ENCODE measurements at regions not wholly inside any gene's neighbourhood (a gene's known extent, or its start where the extent isn't known, plus 50 kb on each side); places are given as distances from the start of the nearest gene placed in this dataset.
"Not testable (repeated sequence)": the region's sequence is repeated elsewhere in the genome, so short reads cannot be mapped to it uniquely, and the experiment has no call there.

GRCh38 chr4:123217664-123218063, 178.9 kb upstream of the SPRY1 start:
- no peak for DNase-seq (ENCODE audit: low read depth)

GRCh38 chr4:123218981-123219380, 177.6 kb upstream of the SPRY1 start:
- no peak for DNase-seq (ENCODE audit: low read depth)

GRCh38 chr4:123229286-123229685, 167.3 kb upstream of the SPRY1 start:
- no peak for DNase-seq (ENCODE audit: low read depth)

- no peak for DNase-seq (ENCODE audit: low read depth)
These were observed 166.5 kb upstream of the SPRY1 start for GRCh38 chr4:123230061-123230460.

- DNase-seq (ENCODE audit: low read depth): peak; percentile 62
These were observed 164.2 kb upstream of the SPRY1 start for GRCh38 chr4:123232439-123232838.

DNA sequence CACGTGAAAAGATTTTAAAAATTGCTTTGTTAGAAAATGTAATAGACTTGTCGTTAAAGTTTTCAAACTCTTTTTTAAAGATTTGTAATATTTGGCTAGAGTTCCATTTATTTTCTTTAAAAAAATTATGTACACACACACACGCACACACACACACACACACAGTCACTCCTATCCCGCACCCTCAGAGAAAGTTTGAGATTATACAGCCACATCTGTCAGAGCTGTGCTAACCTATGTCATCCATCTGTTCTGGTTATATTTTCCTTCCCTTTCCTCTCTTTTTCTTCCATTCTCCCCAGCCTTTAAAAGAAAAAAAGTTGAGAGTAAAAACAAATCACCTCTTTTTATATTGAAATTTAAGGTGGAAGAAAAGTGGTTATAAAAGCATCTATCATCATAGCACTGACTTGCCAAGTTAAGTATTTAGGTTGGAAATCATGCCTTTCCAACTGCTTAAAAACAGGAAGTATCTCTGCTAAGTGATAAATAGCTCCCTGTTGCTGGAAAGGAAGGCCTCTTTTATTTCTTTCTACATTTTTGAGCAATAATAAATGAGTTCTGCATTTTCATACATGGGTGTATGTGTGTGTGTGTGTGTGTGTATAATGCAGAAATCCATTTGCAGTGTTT, 163.3 kb upstream of the SPRY1 start:
- peak; percentile 22 for DNase-seq (ENCODE audit: low read depth)

DNA sequence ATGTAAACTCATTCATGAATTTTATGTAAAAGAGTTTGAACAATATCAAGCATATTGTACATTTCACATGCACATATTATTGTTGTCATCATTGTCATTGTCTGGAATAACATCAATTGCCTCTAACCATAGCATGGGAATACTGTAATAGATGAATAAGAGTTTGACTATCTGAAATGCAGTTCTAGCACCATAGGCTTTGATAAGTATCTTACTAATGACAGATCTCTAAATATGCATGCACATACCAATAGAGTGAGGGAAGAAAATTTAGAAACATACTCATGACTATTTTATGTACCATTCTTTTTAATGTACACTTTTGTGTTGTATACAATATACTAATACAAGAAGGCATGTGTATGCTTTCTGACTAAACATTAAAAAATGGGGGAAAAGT, 161.6 kb upstream of the SPRY1 start:
- DNase-seq (ENCODE audit: low read depth): peak; percentile 18

GRCh38 chr4:123235431-123235830, 161.2 kb upstream of the SPRY1 start:
- peak; percentile 73 for DNase-seq (ENCODE audit: low read depth)

DNA sequence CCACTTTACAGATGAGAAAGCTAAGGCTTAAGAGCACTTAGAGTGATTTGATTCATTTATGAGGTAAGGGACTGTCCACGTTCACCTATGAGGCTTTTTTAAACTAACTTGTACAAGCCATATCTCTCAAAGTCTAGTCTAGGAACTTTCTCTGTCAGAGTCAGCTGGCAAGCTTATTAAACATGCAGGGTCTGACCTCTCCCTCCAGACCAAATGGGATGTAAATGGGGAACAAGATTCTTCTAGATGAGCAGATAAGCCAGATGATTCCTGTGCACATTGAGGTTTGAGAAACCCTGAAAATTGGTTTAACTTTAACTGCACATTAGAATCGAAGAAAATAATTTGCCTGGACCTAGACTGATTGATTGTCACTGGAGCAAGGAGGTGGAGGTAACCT, 160.0 kb upstream of the SPRY1 start:
- no peak for DNase-seq (ENCODE audit: low read depth)

- DNase-seq (ENCODE audit: low read depth): not testable (repeated sequence)
These were observed 156.3 kb upstream of the SPRY1 start for GRCh38 chr4:123240286-123240685.

DNA sequence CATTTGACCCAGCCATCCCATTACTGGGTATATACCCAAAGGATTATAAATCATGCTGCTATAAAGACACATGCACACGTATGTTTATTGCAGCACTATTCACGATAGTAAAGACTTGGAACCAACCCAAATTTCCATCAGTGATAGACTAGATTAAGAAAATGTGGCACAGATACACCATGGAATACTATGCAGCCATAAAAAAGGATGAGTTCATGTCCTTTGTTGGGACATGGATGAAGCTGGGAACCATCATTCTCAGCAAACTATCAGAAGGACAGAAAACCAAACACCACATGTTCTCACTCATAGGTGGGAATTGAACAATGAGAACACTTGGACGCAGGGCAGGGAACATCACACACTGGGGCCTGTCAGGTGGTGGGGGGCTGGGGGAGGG, 153.4 kb upstream of the SPRY1 start:
- not testable (repeated sequence) for DNase-seq (ENCODE audit: low read depth)

DNA sequence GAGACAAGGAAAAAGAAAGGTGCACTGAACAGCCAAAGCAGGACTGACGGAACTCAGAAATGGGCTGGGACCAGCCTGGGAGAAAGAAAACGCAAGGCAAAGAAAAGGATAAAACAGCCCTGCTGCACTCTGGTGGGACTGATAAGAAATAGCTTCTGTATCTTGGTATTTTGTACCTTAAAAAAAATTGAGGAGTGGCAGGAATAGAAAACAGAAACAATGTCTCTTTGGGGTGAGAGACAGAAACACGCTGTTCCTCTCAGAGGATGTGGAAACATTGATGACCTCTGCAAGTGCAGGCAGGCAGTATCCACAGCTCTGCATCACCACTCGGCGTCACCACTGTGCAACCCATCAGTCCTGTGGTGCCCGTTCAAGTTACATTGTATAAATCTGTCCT, 152.5 kb upstream of the SPRY1 start:
- DNase-seq (ENCODE audit: low read depth): peak; percentile 73

DNA sequence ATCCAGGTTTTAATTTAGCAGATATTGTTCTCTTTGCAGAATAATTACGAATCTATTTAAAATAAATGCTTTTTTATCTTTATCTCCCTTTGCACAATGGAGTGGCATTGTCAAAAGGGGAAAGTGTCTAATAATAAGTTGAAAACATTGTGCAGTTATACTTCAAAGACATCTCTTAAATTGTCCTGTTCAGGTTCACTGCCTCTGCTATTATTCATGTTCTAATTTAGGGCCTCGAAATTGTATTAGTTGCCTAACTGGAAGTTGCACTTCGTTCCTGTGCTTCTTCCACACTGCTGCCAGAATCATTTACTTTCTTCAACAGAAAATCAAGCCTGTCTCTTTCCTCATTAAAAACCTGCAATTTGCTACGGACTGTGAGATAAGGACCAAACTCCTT, 150.5 kb upstream of the SPRY1 start:
- no peak for DNase-seq (ENCODE audit: low read depth)

- DNase-seq (ENCODE audit: low read depth): peak; percentile 79
These were observed 148.4 kb upstream of the SPRY1 start for GRCh38 chr4:123248085-123248659.

DNA sequence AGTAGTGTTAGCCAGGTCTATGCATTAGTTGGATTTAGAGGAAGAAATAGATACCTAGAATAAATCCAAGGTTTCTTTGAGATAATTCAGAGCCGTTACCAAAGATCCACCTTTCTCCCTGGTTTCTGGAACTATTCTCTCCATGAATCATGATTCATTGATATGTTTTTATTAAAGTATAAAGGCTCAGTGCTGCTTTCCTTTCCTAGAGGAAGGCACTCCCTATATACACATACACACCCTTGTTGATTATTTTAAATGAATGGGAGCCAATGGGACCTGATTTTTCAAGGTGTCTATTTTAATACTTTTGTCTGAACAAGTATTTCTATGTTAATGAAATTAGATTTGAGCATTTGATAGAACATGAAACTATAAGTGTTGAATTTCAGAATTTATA, 146.8 kb upstream of the SPRY1 start:
- no peak for DNase-seq (ENCODE audit: low read depth)

GRCh38 chr4:123250843-123251242, 145.8 kb upstream of the SPRY1 start:
- peak; percentile 84 for DNase-seq (ENCODE audit: low read depth)

DNA sequence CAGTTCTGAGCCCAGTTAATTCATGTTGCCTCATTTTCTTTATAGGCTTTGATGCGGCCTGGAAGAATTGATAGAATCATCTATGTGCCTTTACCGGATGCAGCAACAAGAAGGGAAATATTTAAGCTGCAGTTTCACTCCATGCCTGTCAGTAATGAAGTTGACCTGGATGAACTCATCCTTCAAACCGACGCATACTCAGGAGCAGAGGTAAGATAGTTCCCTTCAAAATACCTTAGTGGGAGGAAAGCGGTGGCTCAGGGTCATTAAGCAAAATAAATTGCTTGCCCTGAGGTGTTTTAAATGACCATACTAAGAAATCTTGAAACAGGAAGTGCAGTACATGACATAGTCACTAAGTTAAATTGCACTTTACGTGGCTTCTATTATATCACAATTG, 140.6 kb upstream of the SPRY1 start:
- no peak for DNase-seq (ENCODE audit: low read depth)

DNA sequence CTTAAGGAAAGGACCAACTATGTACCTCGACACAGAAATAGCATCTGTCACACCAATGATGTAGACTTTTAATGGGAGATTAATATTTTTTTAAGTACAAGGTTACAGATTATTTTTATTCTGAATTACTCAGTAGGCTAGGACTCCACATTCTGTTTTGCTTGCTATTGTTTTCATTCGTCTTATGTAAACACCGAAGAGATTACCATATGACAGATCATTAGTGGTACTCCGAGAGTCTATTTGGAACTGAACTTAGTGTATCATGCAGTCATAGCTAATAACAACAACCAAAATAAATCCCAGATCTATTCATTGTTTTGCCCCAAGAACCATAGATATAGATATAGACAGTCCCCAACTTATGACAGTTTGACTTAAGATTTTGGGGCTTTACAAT, 139.7 kb upstream of the SPRY1 start:
- DNase-seq (ENCODE audit: low read depth): no peak

- no peak for DNase-seq (ENCODE audit: low read depth)
These were observed 139.0 kb upstream of the SPRY1 start for GRCh38 chr4:123257591-123257990.

GRCh38 chr4:123259676-123260646, 136.6 kb upstream of the SPRY1 start:
- DNase-seq (ENCODE audit: low read depth): no peak

DNA sequence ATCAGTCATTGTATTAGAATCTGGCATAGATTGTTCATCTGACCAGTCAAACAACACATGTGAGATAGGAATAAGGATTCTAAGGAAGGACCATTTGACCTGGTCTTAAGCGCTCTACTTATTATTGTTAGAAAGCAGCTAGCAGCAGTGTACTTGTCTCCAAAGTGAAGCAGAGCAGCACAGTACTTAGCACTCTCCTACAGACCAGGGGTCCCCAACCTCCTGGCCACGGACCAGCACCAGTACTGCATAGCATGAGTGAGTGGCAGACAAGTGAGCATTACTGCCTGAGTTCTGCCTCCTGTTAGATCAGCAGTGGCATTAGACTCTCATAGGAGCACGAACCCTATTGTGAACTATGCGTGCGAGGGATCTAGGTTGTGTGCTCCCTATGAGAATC, 135.9 kb upstream of the SPRY1 start:
- no peak for DNase-seq (ENCODE audit: low read depth)

- DNase-seq (ENCODE audit: low read depth): no peak
These were observed 134.5 kb upstream of the SPRY1 start for GRCh38 chr4:123262080-123262479.

- DNase-seq (ENCODE audit: low read depth): no peak
These were observed 131.2 kb upstream of the SPRY1 start for GRCh38 chr4:123265443-123265842.
